ENCODE measurements at regions not wholly inside any gene's neighbourhood (a gene's known extent, or its start where the extent isn't known, plus 50 kb on each side); places are given as distances from the start of the nearest gene placed in this dataset.
A peak's percentile ranks its signal among the peaks of the same experiment; 100 is the strongest.

DNA sequence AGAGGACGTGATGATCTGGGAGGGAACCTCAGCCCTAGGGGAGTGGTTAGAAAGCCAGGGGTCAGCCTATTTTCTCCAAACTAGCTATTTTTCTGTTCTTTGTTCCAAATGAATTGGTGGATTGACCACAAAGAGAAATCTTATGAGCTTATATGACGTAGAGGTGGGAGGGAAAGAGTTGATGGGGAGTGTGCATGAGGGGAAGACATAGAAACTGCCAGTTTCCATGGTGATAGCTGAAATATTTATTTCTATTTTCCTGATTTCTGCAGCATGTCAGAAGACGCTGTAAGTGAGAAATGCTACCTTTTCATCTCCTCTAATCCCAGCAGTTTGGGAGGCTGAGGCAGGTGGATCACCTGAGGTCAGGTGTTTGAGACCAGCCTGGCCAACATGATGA, 51.4 kb upstream of the CISTR start:
- Histone ChIP-seq H3K27ac (no peak overlapping the region), H3K36me3 (replicated peaks) (no peaks in the 10 kb centered on the region), H3K27me3 (replicated peaks) (peaks cover 4% of the 10 kb centered on the region), H3K4me3 (ENCODE audit: low read depth, low read length) (no peak overlapping the region)
- DNase-seq: no peak
- in situ Hi-C loops (cut with HindIII; ENCODE audit: low pct_ligation_motif_present, low sequenced_read_pairs): no loop called here
- TF ChIP-seq, protein P1, sequence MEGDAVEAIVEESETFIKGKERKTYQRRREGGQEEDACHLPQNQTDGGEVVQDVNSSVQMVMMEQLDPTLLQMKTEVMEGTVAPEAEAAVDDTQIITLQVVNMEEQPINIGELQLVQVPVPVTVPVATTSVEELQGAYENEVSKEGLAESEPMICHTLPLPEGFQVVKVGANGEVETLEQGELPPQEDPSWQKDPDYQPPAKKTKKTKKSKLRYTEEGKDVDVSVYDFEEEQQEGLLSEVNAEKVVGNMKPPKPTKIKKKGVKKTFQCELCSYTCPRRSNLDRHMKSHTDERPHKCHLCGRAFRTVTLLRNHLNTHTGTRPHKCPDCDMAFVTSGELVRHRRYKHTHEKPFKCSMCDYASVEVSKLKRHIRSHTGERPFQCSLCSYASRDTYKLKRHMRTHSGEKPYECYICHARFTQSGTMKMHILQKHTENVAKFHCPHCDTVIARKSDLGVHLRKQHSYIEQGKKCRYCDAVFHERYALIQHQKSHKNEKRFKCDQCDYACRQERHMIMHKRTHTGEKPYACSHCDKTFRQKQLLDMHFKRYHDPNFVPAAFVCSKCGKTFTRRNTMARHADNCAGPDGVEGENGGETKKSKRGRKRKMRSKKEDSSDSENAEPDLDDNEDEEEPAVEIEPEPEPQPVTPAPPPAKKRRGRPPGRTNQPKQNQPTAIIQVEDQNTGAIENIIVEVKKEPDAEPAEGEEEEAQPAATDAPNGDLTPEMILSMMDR (IDR thresholded peaks at IDR 0.05; ENCODE audit: low read depth, low read length, missing control alignments): no peak

DNA sequence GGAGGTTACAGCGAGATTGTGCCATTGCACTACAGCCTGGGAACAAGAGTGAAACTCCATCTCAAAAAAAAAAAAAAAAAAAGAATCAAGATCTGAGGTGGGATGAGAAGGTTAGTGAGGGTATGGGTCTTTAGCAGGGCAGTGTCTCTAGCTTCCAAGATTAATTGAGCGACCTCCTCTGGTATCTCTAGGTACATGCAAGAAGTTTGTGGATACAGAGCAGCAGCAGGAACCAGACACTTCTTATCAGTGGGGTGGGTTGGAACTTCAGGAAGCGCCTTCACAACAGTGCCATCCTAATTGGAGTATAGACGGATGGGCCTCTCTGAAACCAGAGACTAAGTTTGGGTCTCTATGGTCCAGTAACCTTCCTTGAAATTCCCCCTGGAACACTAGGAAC, 51.9 kb upstream of the CISTR start:
- in situ Hi-C loops (cut with HindIII; ENCODE audit: low pct_ligation_motif_present, low sequenced_read_pairs): no loop called here
- Histone ChIP-seq H3K4me3 (ENCODE audit: low read depth, low read length) (no peak overlapping the region), H3K27me3 (replicated peaks) (peaks cover 4% of the 10 kb centered on the region), H3K36me3 (replicated peaks) (no peaks in the 10 kb centered on the region), H3K27ac (no peak overlapping the region)
- DNase-seq: no peak
- TF ChIP-seq, protein P1 (IDR thresholded peaks at IDR 0.05; ENCODE audit: low read depth, low read length, missing control alignments): no peak

DNA sequence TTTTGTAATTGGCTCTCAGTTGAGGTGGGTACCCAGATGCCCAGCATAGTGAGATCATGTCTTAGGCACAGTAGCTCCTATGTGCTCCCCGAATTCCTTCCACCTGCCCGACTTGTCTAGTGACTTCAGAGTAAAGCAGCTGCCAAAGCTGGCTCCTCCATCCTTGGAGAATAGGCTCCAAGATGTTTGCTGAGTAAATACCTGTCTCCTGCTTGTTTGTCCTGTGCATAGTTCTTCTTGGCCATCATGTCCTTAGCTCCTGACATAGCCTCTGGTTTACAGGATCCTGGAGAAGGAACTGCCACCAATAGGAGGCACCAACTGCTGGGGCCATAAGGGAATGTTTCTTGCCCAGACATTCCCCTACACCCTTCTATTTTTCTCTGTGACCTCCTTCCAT, 52.6 kb upstream of the CISTR start:
- DNase-seq: no peak
- TF ChIP-seq, protein P1 (IDR thresholded peaks at IDR 0.05; ENCODE audit: low read depth, low read length, missing control alignments): no peak
- Histone ChIP-seq H3K4me3 (ENCODE audit: low read depth, low read length) (no peak overlapping the region), H3K36me3 (replicated peaks) (no peaks in the 10 kb centered on the region), H3K27me3 (replicated peaks) (peaks cover 4% of the 10 kb centered on the region), H3K27ac (no peak overlapping the region)
- in situ Hi-C loops (cut with HindIII; ENCODE audit: low pct_ligation_motif_present, low sequenced_read_pairs): no loop called here

DNA sequence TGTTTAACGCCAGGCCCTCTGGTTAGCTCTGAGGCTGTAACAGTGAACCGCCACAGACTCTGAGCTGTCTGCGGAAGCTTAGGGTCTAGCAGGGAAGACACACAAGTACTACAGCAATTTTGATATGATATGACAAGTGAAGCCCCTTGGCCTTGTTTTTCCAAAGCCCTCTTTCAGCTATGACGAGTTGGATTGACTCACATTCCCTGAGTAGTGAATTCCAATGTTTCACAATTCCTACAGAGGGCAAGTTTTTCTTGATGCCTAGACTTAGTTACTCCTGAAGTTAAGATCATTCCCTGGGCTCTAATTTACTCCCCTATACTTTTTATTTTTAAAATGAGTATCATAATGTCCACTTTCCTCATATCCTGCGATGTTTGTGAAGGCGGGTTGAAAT, 53.3 kb upstream of the CISTR start:
- H3K27me3 ChIP-seq (replicated peaks): peaks cover 4% of the 10 kb centered on the region
- no peak overlapping the region for H3K4me3 ChIP-seq (ENCODE audit: low read depth, low read length)
- in situ Hi-C loops (cut with HindIII; ENCODE audit: low pct_ligation_motif_present, low sequenced_read_pairs): no loop called here
- TF ChIP-seq, protein P1 (IDR thresholded peaks at IDR 0.05; ENCODE audit: low read depth, low read length, missing control alignments): no peak
- no peaks in the 10 kb centered on the region for H3K36me3 ChIP-seq (replicated peaks)
- DNase-seq: no peak
- H3K27ac ChIP-seq: no peak overlapping the region

DNA sequence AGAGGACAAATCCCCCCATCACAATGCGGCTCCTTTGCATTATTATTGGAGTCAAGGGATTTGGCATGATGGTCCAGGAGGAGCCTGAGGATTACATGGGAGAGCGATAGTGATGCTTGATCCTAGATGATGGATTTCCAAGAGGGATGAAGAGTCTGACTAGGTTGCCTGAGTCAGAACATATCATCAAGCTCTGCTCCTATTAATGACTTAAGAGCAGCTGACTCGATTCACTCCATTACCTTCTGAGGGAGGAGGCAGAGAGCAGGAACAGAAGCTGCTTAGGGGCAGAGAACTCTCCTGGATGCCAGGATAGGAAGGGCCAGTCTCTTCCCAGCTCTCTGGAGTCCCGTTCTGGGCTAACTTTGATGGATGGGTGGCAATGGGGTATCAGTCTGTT, 54.0 kb upstream of the CISTR start:
- peaks cover 4% of the 10 kb centered on the region for H3K27me3 ChIP-seq (replicated peaks)
- no peak for DNase-seq
- in situ Hi-C loops (cut with HindIII; ENCODE audit: low pct_ligation_motif_present, low sequenced_read_pairs): no loop called here
- no peaks in the 10 kb centered on the region for H3K36me3 ChIP-seq (replicated peaks)
- H3K4me3 ChIP-seq (ENCODE audit: low read depth, low read length): no peak overlapping the region
- TF ChIP-seq, protein P1 (IDR thresholded peaks at IDR 0.05; ENCODE audit: low read depth, low read length, missing control alignments): no peak
- no peak overlapping the region for H3K27ac ChIP-seq

DNA sequence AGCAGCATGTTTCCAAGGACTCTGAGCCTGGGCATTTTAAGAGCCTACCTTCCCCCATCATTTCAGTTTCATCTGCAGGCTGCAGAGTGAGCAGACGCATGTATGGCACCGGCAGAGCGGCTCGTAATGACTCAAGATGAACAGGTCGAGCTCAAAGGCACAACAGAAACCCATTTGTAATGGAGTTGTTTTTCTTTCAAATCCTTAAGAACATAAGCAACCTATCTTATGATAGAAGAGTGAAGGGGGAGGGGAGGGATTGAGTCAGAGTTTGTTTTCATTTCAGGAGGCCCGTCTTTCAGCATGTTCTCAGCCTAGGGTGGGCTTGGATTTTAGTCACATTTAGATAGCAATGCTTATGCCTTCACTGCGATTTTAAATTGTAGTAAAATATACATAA, 54.9 kb upstream of the CISTR start:
- Histone ChIP-seq H3K36me3 (replicated peaks) (no peaks in the 10 kb centered on the region), H3K27me3 (replicated peaks) (peaks cover 8% of the 10 kb centered on the region), H3K4me3 (ENCODE audit: low read depth, low read length) (no peak overlapping the region), H3K27ac (no peak overlapping the region)
- in situ Hi-C loops (cut with HindIII; ENCODE audit: low pct_ligation_motif_present, low sequenced_read_pairs): no loop called here
- TF ChIP-seq, protein P1 (IDR thresholded peaks at IDR 0.05; ENCODE audit: low read depth, low read length, missing control alignments): no peak
- peak; percentile 49 for DNase-seq

Data from brain microvascular endothelial cell (primary cell).